GM21367 (cell line): ENCODE measurements at regions not wholly inside any gene's neighbourhood (a gene's known extent, or its start where the extent isn't known, plus 50 kb on each side); places are given as distances from the start of the nearest gene placed in this dataset.

Experiments
- ATAC-seq: cut with Tn5 transposase; IDR thresholded peaks from one replicate; pipeline ENCODE4 v1.9.1; 2021; ENCODE audit not compliant: unreplicated experiment

- ATAC-seq: no peak
Observed at GRCh38 chr6:130670142-130670541, 157.1 kb upstream of the SMLR1 start.

GRCh38 chr6:130671119-130671518, 156.1 kb upstream of the SMLR1 start:
- ATAC-seq: no peak

- ATAC-seq: no peak
Observed at GRCh38 chr6:130671577-130671976, 155.6 kb upstream of the SMLR1 start.

- ATAC-seq: no peak
Observed at GRCh38 chr6:130672153-130672552, 155.1 kb upstream of the SMLR1 start.

GRCh38 chr6:130674604-130675003, 152.6 kb upstream of the SMLR1 start:
- no peak for ATAC-seq

DNA sequence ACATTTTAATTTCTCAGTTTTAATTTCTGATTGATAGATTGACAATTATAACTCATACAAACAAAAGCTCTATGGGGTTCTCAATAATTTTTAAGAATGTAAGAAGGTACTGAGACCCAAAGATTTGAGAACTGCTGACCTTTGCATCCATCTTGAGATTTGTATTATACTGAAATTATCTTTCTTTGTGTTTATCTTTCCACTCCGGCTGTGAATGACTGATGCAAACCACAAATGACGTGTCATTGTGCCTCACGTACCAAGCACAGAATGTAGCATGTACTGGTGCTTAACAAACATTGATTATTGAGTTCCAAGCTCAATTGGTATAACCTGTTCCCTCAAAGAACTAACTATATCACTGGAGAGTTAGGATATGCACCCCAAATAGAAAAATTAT, 152.1 kb upstream of the SMLR1 start:
- no peak for ATAC-seq

- no peak for ATAC-seq
Observed at GRCh38 chr6:130676077-130676772, 151.0 kb upstream of the SMLR1 start.

DNA sequence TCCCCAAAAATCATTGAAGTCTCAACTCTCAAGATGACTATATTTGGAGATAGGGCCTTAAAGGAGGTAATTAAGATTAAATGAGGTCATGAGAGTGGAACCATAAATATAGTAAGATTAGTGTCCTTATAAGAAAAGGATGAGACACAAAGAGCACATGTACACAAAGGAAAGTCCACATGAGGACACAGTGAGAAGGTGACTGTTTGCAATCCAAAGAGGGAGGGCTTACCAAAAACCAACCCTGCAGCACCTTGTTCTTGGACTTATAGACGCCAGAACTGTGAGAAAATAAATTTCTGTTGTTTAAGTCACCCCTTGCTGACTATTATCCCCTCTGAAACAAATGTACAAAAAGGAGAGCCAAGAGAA, 150.4 kb upstream of the SMLR1 start:
- no peak for ATAC-seq

DNA sequence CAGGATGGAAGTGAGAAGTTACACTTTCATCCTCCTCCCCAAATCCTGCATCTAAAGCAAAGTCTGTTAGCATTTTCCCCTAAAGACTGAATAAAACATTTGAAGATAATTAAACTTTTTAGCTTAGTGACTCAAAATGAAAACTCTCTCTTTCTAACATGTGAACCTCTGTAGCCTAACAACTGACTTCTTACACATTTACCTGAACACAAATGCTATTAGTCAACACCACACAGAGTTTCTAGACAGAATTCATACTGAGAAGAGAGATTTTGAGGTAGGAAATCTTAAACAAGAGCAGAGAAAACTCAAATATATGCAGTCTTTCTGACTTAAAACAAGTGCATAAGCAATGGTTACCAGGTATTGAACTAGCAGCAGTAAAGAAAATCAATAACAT, 149.9 kb upstream of the SMLR1 start:
- no peak for ATAC-seq

GRCh38 chr6:130677766-130678165, 149.4 kb upstream of the SMLR1 start:
- no peak for ATAC-seq

DNA sequence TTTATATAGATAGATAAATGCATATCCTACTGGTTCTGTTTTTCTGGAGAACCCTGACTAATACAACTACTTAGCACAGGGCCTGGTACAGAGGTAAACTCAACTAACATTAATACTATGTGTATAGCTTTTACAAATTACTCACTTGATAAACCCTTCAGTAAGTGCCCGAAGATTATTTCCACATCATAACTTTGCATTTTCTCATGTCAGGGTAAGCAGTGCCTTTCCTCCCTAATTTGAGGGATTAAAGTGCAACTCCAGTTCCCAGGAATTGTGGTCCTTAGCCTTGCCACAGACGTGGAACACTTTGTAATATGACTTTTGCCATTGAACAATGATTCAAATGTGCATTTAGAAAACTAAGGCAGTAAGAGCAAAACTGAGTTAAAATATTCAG, 147.5 kb upstream of the SMLR1 start:
- ATAC-seq: no peak

- no peak for ATAC-seq
Observed at GRCh38 chr6:130680116-130680515, 147.1 kb upstream of the SMLR1 start.

- no peak for ATAC-seq
Observed at GRCh38 chr6:130681028-130681427, 146.2 kb upstream of the SMLR1 start.

- ATAC-seq: no peak
Observed at GRCh38 chr6:130682066-130682465, 145.1 kb upstream of the SMLR1 start.

DNA sequence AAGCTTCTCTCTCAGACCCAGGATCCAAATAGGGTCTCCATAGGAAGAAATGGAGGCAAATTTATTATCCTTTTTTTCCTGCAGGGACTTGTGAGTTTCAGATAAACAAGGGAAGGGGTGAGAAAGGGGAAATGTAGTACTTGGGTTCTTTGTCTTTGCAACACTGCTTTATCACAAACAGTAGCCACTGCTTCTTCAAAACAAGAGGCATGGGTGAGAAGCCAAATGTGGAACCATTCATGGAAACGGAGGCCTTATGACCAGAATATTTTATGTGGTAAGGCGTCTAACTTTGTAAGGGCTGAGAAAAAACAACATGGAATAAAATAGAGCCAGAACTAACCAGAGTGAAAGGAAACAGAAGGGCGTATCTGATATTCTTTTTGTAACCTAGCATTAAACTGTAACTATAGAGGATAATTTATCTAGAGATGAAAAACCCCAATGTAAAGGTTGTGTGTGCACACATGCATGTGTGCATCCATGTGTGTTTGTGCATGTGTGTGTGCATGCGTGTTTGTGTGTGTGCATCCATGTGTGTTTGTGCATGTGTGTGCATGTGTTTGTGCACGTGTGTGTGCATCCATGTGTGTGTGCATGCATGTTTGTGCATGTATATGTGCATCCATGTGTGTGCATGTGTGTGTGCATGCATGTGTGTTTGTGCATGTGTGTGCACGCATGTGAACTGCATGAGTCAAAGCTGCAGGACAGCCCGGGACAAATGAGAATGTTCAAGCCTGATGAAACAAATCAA, 143.3 kb upstream of the SMLR1 start:
- no peak for ATAC-seq

DNA sequence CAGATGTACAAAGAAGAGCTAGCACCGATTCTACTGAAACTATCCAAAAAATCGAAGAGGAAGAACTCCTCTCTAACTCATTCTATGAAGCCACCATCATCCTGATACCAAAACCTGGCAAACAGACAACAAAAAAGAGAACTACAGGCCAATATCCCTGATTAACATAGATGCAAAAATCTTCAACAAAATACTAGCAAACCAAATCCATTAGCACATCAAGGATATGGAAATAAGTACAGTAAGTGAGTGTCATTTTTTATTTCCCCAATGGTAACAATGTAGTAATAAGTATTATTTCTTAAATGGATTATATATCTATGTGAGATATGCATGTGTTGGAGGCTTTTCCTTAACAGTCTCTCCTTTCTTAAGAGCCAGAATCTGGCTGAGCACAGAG, 134.5 kb upstream of the SMLR1 start:
- no peak for ATAC-seq

GRCh38 chr6:130693944-130694343, 133.3 kb upstream of the SMLR1 start:
- no peak for ATAC-seq

DNA sequence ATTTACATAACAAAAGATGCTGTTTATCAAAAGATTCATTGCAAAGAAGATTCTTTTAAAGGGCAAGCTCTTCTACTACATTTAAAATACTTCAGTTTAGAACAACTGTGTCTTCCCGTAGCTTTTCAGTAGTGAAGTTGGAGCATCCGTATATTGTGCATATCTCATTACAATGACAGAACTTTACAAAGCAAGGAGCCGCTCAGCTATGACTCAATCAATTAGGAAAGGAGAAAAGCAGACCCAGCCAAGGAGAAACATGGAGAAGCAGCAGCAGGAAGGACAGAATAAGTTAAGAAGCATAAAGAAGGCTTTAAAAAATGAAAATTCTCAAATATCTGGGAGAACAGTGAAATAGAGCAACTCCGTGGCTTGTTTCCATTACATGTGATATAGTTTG, 132.6 kb upstream of the SMLR1 start:
- ATAC-seq: no peak

DNA sequence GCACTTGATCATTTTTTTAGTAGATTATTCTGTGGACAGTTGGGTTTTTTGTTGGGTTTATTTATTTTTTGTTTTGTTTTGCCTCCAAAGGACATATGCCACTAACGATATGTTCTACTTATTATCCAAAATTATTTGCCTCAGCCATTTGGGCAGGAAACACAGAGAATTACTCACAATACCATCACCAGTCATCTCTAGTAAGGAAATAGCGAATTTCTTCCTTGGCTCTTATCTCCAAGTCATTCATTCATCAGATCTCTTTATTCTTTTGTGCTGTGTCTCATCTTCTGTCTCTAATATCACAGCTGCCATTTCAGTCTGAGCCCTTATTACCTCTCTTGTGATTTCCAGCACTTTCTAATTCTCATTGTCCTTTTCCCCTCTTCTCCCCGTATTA, 130.4 kb upstream of the SMLR1 start:
- ATAC-seq: no peak

- ATAC-seq: peak; percentile 46
Observed at GRCh38 chr6:130697271-130697994, 129.8 kb upstream of the SMLR1 start.

- ATAC-seq: peak; percentile 98
Observed at GRCh38 chr6:130697995-130698535, 129.1 kb upstream of the SMLR1 start.

DNA sequence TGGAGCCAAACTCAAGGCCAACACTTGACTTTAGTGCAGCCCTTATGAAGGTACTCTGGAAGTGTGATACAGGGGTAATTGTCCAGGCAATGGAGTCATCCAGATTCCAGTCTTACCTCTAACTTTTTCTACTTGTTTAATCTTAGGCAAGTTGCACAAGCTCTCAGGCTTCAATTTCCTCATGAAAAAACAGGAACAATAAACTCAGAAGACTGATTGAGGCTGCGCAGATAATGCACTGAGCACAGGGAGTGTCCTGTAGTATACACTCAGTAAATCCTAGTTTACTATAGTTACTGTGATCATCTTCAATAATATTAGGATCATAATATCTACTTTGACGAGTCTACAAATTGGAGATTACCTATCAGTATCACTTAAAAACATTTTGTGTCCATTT, 127.5 kb upstream of the SMLR1 start:
- ATAC-seq: no peak
